Left lung (tissue), 4 donors: ENCODE measurements at regions not wholly inside any gene's neighbourhood (a gene's known extent, or its start where the extent isn't known, plus 50 kb on each side); places are given as distances from the start of the nearest gene placed in this dataset.

Source experiments
- ATAC-seq: fragments of 200-7000 bp; cut with Tn5 transposase; one replicate; pipeline ENCODE4 v1.9.1; 2020; ENCODE audit warnings: moderate library complexity
- DNase-seq, 4 donors: peaks; one replicate each; pipeline ENCODE4 v3.0.0-alpha.2; 2013 to 2020
- H3K27ac ChIP-seq, 2 donors: fragments of 200-600 bp; sonication (generic) in 1 of 2; one replicate each; pipeline versions ENCODE4 v1.5.0 to v1.8.0; 2020 to 2021
- H3K27me3 ChIP-seq, 2 donors: fragments of 200-600 bp; sonication (generic) in 1 of 2; one replicate each; pipeline versions ENCODE4 v1.5.0 to v1.8.0; 2020 to 2021
- H3K36me3 ChIP-seq, 2 donors: fragments of 200-600 bp; sonication (generic) in 1 of 2; one replicate each; pipeline versions ENCODE4 v1.5.0 to v1.8.0; 2020 to 2021
- H3K4me1 ChIP-seq, 2 donors: fragments of 200-600 bp; one replicate each; pipeline ENCODE4 v1.8.0; 2021
- H3K4me3 ChIP-seq, 2 donors: fragments of 200-600 bp; sonication (generic) in 1 of 2; one replicate each; pipeline versions ENCODE4 v1.5.0 to v1.8.0; 2020 to 2021; ENCODE audit warnings: mild to moderate bottlenecking in 1 of 2
- H3K9me3 ChIP-seq, 2 donors: fragments of 200-600 bp; sonication (generic) in 1 of 2; one replicate each; pipeline versions ENCODE4 v1.5.0 to v1.8.0; 2020 to 2021
- intact Hi-C, 2 donors: fragments of 100-400 bp; cut with DNase I; formaldehyde crosslinking; loops; one replicate each; pipeline versions ENCODE4 v1.11.2 to v1.14.2; 2022
- TF ChIP-seq, protein P1 (sequence below), 2 donors: fragments of 200-600 bp; sonication (generic) in 1 of 2; IDR thresholded peaks; one replicate each; pipeline versions ENCODE4 v1.5.0 to v1.8.0; 2021; ENCODE audit warnings: antibody characterized with exemption in 2 of 2
- donor health status: DM: no; HTN: yes; CAD: no.
- donor health status: DM: no; HTN: no; CAD: no.

- no peak overlapping the region for H3K27ac ChIP-seq
- TF ChIP-seq, protein P1, sequence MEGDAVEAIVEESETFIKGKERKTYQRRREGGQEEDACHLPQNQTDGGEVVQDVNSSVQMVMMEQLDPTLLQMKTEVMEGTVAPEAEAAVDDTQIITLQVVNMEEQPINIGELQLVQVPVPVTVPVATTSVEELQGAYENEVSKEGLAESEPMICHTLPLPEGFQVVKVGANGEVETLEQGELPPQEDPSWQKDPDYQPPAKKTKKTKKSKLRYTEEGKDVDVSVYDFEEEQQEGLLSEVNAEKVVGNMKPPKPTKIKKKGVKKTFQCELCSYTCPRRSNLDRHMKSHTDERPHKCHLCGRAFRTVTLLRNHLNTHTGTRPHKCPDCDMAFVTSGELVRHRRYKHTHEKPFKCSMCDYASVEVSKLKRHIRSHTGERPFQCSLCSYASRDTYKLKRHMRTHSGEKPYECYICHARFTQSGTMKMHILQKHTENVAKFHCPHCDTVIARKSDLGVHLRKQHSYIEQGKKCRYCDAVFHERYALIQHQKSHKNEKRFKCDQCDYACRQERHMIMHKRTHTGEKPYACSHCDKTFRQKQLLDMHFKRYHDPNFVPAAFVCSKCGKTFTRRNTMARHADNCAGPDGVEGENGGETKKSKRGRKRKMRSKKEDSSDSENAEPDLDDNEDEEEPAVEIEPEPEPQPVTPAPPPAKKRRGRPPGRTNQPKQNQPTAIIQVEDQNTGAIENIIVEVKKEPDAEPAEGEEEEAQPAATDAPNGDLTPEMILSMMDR (IDR thresholded peaks at IDR 0.05): no peak
- intact Hi-C loops: no loop called here
- H3K4me3 ChIP-seq: no peak overlapping the region
- H3K4me1 ChIP-seq: no peaks in the 10 kb centered on the region
- DNase-seq: peak in 1 of 4 donors; percentile 15
- H3K36me3 ChIP-seq: no peaks in the 10 kb centered on the region
- ATAC-seq: no peak
- H3K9me3 ChIP-seq: no peaks in the 10 kb centered on the region
- H3K27me3 ChIP-seq: no peaks in the 10 kb centered on the region
These were observed 275.2 kb upstream of the PCSK5 start for GRCh38 chr9:75615284-75615683.

GRCh38 chr9:75616052-75616451 is 274.4 kb upstream of the PCSK5 start:
- DNase-seq: no peak
- TF ChIP-seq, protein P1 (IDR thresholded peaks at IDR 0.05): no peak
- intact Hi-C loops: no loop called here
- Histone ChIP-seq H3K4me3 (no peak overlapping the region), H3K27me3 (no peaks in the 10 kb centered on the region), H3K27ac (no peak overlapping the region), H3K4me1 (no peaks in the 10 kb centered on the region), H3K36me3 (no peaks in the 10 kb centered on the region), H3K9me3 (no peaks in the 10 kb centered on the region)
- ATAC-seq: no peak

- intact Hi-C loops: no loop called here
- Histone ChIP-seq H3K4me1 (no peaks in the 10 kb centered on the region), H3K36me3 (no peaks in the 10 kb centered on the region), H3K27me3 (no peaks in the 10 kb centered on the region), H3K9me3 (no peaks in the 10 kb centered on the region), H3K4me3 (no peak overlapping the region), H3K27ac (no peak overlapping the region)
- TF ChIP-seq, protein P1 (IDR thresholded peaks at IDR 0.05): no peak
- no peak for DNase-seq
- no peak for ATAC-seq
These were observed 273.5 kb upstream of the PCSK5 start for GRCh38 chr9:75616841-75617566.

DNA sequence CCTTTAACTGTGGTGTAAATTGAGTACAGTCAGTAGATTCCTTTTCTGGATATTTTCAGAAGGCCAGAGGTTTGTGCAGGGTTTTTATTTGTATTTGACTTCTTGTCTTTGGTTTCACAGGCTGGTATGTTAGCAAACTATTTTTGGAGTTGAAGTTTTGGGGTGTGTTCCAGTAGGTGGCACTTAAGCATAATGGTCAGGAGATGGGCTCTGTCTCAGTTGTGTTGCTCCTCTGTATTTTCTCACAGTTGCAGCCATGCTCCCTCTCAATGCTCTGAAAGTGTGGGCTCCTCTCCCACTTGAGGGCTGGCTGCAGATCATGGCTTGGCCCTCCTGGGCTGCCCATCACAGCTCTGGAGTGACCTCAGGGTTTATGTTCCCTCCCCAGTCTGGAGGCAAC is 267.0 kb upstream of the PCSK5 start:
- Histone ChIP-seq H3K4me1 (peaks cover 0 to 6% of the 10 kb centered on the region in 2 donors), H3K4me3 (no peak overlapping the region), H3K27ac (no peak overlapping the region), H3K27me3 (no peaks in the 10 kb centered on the region), H3K36me3 (no peaks in the 10 kb centered on the region), H3K9me3 (no peaks in the 10 kb centered on the region)
- no peak for ATAC-seq
- TF ChIP-seq, protein P1 (IDR thresholded peaks at IDR 0.05): no peak
- intact Hi-C loops: no loop called here
- DNase-seq: no peak

GRCh38 chr9:75624998-75625397 is 265.5 kb upstream of the PCSK5 start:
- Histone ChIP-seq H3K27me3 (no peaks in the 10 kb centered on the region), H3K9me3 (no peaks in the 10 kb centered on the region), H3K4me1 (peaks cover 0 to 6% of the 10 kb centered on the region in 2 donors), H3K27ac (no peak overlapping the region), H3K36me3 (no peaks in the 10 kb centered on the region), H3K4me3 (no peak overlapping the region)
- DNase-seq (no peak), ATAC-seq (no peak)
- TF ChIP-seq, protein P1 (IDR thresholded peaks at IDR 0.05): no peak
- intact Hi-C loops: no loop called here
